GM20431 (cell line): ENCODE measurements at regions not wholly inside any gene's neighbourhood (a gene's known extent, or its start where the extent isn't known, plus 50 kb on each side); places are given as distances from the start of the nearest gene placed in this dataset.

Experiments used
- in situ Hi-C: fragments of 300-500 bp; cut with MseI, MboI; formaldehyde crosslinking; loops from one replicate; pipeline ENCODE4 v1.15.0; 2020; ENCODE audit warnings: low sequenced_read_pairs; ENCODE audit not compliant: unreplicated experiment

GRCh38 chr6:12379181-12379580, 89.0 kb downstream of the EDN1 start:
- in situ Hi-C loops: no loop called here

- in situ Hi-C loops: no loop called here
These were observed 91.4 kb downstream of the EDN1 start for GRCh38 chr6:12381587-12381986.

DNA sequence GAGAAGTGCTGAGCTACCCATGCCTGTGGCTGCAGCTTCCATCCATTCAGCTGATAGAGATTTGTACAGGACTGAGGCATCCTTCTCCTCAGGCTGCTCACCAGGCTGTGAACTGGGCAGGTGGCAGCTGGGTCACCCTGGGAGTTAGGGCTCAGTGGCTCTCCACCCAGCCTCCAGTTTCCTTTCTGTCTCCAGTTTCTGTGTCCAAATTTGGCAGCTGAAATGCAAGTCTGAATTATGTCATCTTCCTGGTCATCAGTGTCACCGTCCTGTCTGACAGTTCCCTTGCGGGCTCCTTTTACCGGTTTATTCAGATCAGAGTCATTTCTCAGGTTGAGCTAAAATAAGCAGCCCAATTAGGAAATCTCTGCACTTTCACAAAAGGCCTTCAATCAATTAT, 93.3 kb downstream of the EDN1 start:
- in situ Hi-C loops: no loop called here

GRCh38 chr6:12384357-12384912, 94.3 kb downstream of the EDN1 start:
- in situ Hi-C loops: no loop called here

DNA sequence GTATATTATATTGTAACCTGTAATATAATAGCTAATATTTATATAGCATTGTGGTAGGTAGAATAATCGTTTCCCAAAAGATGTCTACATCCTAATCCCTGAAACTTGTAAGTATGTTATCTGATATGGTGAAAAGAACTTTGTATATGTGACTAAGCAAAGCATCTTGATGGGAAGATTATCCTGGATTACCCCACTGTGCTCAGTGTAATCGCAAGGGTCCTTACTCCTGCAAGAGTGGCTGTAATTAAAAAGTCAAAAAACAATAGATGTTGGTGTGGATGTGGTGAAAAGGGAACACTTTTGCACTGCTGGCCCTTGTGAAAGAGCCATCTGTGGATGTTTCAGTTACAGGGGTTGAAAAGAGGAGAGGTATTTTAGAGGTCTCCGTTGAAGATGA, 95.2 kb downstream of the EDN1 start:
- in situ Hi-C loops: no loop called here

- in situ Hi-C loops: no loop called here
These were observed 96.7 kb downstream of the EDN1 start for GRCh38 chr6:12386816-12387215.

- in situ Hi-C loops: no loop called here
These were observed 101.3 kb downstream of the EDN1 start for GRCh38 chr6:12391472-12391871.

DNA sequence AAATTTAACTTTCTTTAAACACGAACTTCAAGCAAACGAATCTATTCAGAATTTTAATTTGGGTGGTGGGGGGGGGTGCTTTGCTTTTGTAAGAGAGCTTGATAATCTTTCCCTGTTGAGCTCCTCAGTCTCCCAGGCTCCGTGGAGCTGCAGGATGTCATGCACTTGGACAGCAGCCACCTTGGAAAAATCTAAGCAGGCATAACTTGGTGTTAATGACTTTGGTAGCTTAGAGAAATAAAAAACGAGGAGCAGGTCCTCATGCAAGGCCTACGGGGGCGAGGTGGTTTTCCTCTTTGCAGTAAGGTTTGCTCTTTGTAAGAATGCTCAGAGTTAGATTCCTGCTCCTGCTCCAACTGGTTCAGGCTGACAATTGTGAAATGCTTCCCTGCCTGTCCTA, 102.3 kb downstream of the EDN1 start:
- in situ Hi-C loops: no loop called here

DNA sequence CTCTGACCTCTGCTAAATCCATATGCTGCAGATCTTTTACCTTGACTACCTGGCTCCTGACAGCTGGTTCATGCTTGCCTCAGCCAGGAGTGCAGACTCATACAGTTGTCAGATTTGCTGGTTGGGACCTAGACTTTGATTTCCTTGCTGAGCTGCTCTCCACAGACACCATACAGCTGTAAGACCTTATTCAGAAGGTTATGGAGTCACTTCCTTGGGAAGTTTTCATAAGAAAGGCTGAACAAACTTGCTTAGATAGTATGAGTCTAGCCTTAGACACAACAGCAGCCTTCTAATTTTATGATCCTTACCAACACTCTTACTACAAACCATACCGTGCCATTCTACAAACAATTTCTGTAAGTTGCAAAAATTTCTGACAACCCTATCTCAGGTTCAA, 102.9 kb downstream of the EDN1 start:
- in situ Hi-C loops: no loop called here

- in situ Hi-C loops: no loop called here
These were observed 104.0 kb downstream of the EDN1 start for GRCh38 chr6:12394170-12394569.

- in situ Hi-C loops: no loop called here
These were observed 105.7 kb downstream of the EDN1 start for GRCh38 chr6:12395898-12396297.

GRCh38 chr6:12401200-12401599, 111.0 kb downstream of the EDN1 start:
- in situ Hi-C loops: no loop called here

DNA sequence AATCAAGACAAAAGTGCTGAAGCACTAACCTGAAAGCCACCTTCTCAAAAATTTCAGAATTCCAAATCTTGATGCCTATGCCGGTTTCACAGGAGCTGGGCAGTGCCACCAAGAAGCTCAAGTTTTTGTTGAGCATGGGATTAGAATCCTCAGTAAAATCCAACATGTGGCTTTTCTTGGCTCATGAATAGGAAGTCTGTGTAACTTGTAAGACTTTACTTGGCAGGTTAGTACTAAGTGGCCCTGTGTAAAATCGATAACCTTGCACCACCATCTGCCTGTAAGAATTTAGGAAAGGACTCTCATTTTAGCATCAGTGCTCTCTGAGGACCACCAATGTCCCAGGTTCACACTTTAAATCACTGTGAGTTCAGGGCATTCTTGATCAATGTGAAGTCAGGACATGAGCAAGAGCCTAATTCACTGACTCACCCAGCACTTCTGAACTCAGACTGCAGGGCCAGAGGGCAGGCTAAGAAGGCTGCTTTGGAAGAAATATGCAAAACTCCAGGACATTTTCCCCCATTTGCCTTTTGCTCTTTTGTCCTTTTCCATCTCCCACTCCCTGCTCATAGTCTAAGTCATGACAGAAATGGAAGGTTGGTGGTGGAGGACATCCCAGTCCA, 113.2 kb downstream of the EDN1 start:
- in situ Hi-C loops: no loop called here

- in situ Hi-C loops: no loop called here
These were observed 113.9 kb downstream of the EDN1 start for GRCh38 chr6:12403947-12404647.

- in situ Hi-C loops: no loop called here
These were observed 114.5 kb downstream of the EDN1 start for GRCh38 chr6:12404651-12405050.

DNA sequence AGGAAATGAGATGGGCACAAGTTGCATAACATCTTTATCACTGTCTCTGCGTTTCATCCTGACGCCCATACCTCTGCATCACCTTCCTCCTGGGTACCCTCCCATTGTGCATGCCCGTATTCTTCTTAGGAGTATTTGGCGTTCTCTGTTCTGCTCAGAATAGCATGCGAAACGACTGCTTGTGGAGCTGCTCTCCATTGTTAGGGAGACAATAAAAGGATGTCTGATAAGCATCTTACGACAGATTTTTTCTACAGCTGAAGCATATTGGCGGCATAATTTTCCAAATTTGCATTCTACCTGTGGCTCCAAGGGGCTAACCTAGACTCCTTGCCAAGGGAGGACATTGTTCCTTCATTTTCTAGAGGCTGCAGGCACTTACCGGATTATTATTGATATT, 118.6 kb downstream of the EDN1 start:
- in situ Hi-C loops: no loop called here

GRCh38 chr6:12410946-12411345, 120.8 kb downstream of the EDN1 start:
- in situ Hi-C loops: no loop called here

- in situ Hi-C loops: no loop called here
These were observed 124.0 kb downstream of the EDN1 start for GRCh38 chr6:12414096-12414675.

GRCh38 chr6:12415980-12416598, 125.9 kb downstream of the EDN1 start:
- in situ Hi-C loops: no loop called here

GRCh38 chr6:12417191-12417590, 127.0 kb downstream of the EDN1 start:
- in situ Hi-C loops: no loop called here

- in situ Hi-C loops: no loop called here
These were observed 128.8 kb downstream of the EDN1 start for GRCh38 chr6:12418946-12419345.
